ENCODE measurements at regions not wholly inside any gene's neighbourhood (a gene's known extent, or its start where the extent isn't known, plus 50 kb on each side); places are given as distances from the start of the nearest gene placed in this dataset.
"Not testable (repeated sequence)": the region's sequence is repeated elsewhere in the genome, so short reads cannot be mapped to it uniquely, and the experiment has no call there.

DNA sequence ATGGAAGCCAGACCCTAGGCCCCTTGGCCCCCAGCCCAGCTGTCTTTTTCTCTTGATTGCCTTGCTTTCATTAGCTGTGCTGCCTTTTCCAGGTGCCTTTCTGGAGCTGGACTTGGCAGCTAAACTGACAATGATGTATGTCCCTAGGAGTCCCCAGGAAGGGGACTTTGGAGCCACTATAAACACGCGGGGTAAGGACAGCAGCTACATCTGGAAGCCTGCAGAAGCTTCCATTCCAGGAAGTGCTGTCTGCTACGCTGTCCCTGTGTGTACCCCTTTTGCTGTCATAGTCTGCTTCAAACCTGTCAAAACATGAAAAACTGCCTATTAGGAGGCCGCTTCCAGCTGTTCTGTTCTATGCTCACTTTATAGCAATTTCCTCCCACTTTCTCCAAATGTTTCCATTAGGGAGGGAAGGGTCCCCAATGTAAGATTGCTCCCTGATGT is 153.3 kb upstream of the RAG2 start:
- peaks cover 19% of the 10 kb centered on the region for H3K4me1 ChIP-seq (ENCODE audit: control insufficient read depth, insufficient read depth, low read length)

DNA sequence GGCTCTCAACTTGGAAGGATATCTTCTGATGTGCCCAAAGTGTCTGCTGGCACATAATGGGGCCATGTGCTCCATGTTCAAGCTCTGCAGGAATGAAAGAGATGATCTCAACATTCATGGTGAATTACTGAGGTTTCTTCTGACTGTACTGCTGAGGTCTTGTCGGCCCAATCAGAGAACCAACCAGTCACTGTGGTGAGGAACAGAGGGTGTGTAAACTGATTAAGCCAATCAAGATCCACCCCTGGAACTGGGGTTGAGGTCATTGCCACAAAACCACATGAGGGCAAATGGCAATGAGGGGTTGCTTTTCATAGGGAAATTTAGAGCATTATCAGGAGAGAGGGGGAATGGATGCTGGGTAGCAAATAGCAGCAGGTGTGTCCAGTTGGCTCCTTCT is 152.3 kb upstream of the RAG2 start:
- Histone ChIP-seq H3K4me3 (ENCODE audit: low read length in 2 of 2) (no peak overlapping the region), H3K9me3 (ENCODE audit: control insufficient read depth in 2 of 2, low read length in 2 of 2) (no peaks in the 10 kb centered on the region)

More for the DNA sequence above, 153.3 kb upstream of the RAG2 start:
- no peak overlapping the region for H3K9ac ChIP-seq (ENCODE audit: low read length in 2 of 2)
- no peaks in the 10 kb centered on the region for H3K36me3 ChIP-seq (ENCODE audit: control insufficient read depth in 2 of 2, insufficient read depth in 2 of 2, low read length in 2 of 2)
- H3K27me3 ChIP-seq (ENCODE audit: control insufficient read depth in 1 of 2, insufficient read depth in 2 of 2, low read length in 2 of 2): no peaks in the 10 kb centered on the region
- H3K27ac ChIP-seq (ENCODE audit: low read length): no peak overlapping the region
- no peaks in the 10 kb centered on the region for H3K9me3 ChIP-seq (ENCODE audit: control insufficient read depth in 2 of 2, low read length in 2 of 2)
- no peak overlapping the region for H3K4me3 ChIP-seq (ENCODE audit: low read length in 2 of 2)

DNA sequence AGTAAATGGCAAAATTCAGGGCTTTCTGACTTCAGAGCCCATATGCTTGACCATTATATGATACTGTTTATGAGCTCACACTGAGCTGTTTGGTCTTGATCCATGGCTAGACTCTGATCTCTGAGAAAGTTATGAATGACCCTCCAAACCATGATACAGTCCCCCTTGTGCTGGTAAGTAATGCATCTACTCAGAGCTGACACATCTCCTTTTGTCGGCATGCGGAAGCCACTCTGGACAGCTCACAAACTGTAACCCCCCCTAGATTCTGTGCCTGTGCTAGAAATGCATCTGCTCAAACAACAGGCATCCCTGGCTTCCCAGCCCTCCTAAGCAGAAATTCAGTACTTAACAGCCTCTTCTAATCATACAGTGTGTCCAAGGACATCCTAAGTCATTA is 150.8 kb upstream of the RAG2 start:
- peaks cover 0 to 2% of the 10 kb centered on the region in 2 donors for H3K27me3 ChIP-seq (ENCODE audit: control insufficient read depth in 1 of 2, insufficient read depth in 2 of 2, low read length in 2 of 2)
- no peaks in the 10 kb centered on the region for H3K36me3 ChIP-seq (ENCODE audit: control insufficient read depth in 2 of 2, insufficient read depth in 2 of 2, low read length in 2 of 2)
- H3K9ac ChIP-seq (ENCODE audit: low read length in 2 of 2): no peak overlapping the region
- peaks cover 14% of the 10 kb centered on the region for H3K4me1 ChIP-seq (ENCODE audit: control insufficient read depth, insufficient read depth, low read length)
- no peak overlapping the region for H3K27ac ChIP-seq (ENCODE audit: low read length)
- H3K9me3 ChIP-seq (ENCODE audit: control insufficient read depth in 2 of 2, low read length in 2 of 2): no peaks in the 10 kb centered on the region
- no peak overlapping the region for H3K4me3 ChIP-seq (ENCODE audit: low read length in 2 of 2)

More for the DNA sequence above, 152.3 kb upstream of the RAG2 start:
- Histone ChIP-seq H3K4me1 (ENCODE audit: control insufficient read depth, insufficient read depth, low read length) (peaks cover 19% of the 10 kb centered on the region), H3K9ac (ENCODE audit: low read length in 2 of 2) (no peak overlapping the region), H3K27ac (ENCODE audit: low read length) (no peak overlapping the region), H3K27me3 (ENCODE audit: control insufficient read depth in 1 of 2, insufficient read depth in 2 of 2, low read length in 2 of 2) (no peaks in the 10 kb centered on the region), H3K36me3 (ENCODE audit: control insufficient read depth in 2 of 2, insufficient read depth in 2 of 2, low read length in 2 of 2) (no peaks in the 10 kb centered on the region)

DNA sequence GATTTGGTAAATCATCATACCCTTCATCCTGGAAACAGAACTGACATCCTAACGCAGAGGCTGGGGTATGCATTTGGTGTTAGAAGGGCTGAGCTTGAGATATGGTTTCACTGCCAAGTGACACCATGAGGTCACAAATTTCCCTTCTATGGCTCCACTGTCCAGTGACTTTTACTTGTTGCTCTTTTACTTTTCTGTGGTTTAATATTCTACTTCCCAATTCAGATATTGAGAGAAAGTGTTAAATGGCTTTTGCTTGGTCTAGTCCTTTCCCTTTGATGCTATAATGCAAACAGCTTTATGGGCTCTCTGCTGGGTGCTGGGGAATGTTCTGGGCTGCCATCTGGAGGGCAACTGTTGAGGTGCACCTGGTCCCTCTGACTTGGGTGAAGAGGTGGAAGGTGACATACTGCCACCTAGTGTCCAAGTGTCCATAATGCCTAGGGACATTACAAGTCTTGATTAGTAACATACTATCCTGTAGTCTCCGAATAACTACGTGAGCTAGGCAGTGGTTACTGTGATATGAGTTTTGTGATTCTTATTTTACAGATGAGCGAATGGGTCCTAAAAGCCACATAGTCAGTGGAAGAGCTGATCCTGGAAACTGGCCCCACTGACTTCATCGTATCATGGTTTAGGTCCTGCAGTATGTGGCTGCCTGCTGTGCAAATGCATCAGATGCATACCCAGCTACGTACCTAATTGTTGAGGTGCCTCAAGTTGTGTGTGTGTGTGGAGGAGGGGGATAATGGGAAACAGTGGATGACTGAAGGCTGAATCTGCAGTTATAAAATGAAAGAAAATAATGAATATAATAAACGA is 149.1 kb upstream of the RAG2 start:
- no peaks in the 10 kb centered on the region for H3K9me3 ChIP-seq (ENCODE audit: control insufficient read depth in 2 of 2, low read length in 2 of 2)
- peaks cover 0 to 2% of the 10 kb centered on the region in 2 donors for H3K27me3 ChIP-seq (ENCODE audit: control insufficient read depth in 1 of 2, insufficient read depth in 2 of 2, low read length in 2 of 2)
- H3K9ac ChIP-seq (ENCODE audit: low read length in 2 of 2): no peak overlapping the region
- no peak overlapping the region for H3K4me3 ChIP-seq (ENCODE audit: low read length in 2 of 2)
- peaks cover 5% of the 10 kb centered on the region for H3K4me1 ChIP-seq (ENCODE audit: control insufficient read depth, insufficient read depth, low read length)
- H3K36me3 ChIP-seq (ENCODE audit: control insufficient read depth in 2 of 2, insufficient read depth in 2 of 2, low read length in 2 of 2): no peaks in the 10 kb centered on the region
- H3K27ac ChIP-seq (ENCODE audit: low read length): no peak overlapping the region

DNA sequence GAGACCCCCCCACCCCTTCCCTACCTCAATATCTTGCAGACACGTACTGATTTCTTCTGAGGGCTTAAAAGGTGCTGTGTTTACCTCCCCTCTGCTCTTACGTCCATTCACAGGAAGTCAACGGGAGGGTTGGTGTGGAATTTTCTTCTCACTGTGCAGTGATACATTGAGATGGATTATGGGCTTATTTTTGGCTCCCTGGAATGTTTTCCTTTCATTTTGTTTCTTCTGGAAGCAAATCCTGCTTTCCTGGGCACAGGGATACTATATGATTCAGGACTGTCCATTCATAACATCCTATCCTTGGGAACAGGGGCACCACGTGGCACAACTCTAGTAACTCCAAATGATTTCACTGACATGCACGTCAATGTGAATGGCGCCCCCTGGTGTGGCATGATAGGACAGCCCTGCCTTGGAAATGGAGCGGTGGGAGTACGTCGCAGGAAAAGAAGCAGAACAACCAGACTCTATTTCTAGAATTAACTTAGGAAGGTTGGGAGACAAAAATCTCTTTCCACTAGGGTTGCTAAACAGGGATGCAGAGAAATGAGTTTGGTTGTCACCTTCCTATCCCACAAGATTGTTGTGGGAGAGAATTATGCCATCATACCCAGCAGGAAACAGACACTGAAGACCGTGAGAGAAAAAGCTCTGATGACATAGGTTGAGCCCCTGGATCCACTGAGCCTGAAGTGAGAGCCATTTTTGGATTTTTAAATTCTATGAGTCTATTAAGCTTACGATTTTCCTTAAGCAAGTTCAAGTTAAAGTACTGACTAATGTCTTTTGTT is 146.5 kb upstream of the RAG2 start:
- Histone ChIP-seq H3K4me1 (ENCODE audit: control insufficient read depth, insufficient read depth, low read length) (no peaks in the 10 kb centered on the region), H3K9me3 (ENCODE audit: control insufficient read depth in 2 of 2, low read length in 2 of 2) (no peaks in the 10 kb centered on the region), H3K4me3 (ENCODE audit: low read length in 2 of 2) (no peak overlapping the region), H3K27me3 (ENCODE audit: control insufficient read depth in 1 of 2, insufficient read depth in 2 of 2, low read length in 2 of 2) (peaks cover 0 to 2% of the 10 kb centered on the region in 2 donors), H3K27ac (ENCODE audit: low read length) (no peak overlapping the region), H3K9ac (ENCODE audit: low read length in 2 of 2) (no peak overlapping the region), H3K36me3 (ENCODE audit: control insufficient read depth in 2 of 2, insufficient read depth in 2 of 2, low read length in 2 of 2) (no peaks in the 10 kb centered on the region)

DNA sequence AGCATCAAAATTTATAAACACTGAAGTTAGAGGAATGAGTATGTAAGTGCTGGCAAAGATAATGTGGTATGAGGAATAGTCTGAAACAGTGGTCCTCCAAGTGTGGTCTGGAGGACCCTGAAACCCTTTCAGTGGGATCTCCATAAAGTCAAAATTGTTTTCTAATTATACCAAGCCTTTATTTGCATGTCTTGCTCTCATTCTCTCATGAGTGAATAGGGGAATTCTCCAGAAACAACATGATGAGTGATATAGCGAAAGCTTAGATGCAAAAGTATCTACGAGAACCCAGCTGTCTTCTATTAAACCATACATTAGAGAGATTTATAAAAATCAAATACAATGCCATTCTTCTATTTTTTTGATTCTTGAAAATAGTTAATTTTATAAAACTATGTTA is 145.0 kb upstream of the RAG2 start:
- Histone ChIP-seq H3K36me3 (ENCODE audit: control insufficient read depth in 2 of 2, insufficient read depth in 2 of 2, low read length in 2 of 2) (no peaks in the 10 kb centered on the region), H3K4me3 (ENCODE audit: low read length in 2 of 2) (no peak overlapping the region), H3K27me3 (ENCODE audit: control insufficient read depth in 1 of 2, insufficient read depth in 2 of 2, low read length in 2 of 2) (peaks cover 0 to 2% of the 10 kb centered on the region in 2 donors), H3K27ac (ENCODE audit: low read length) (no peak overlapping the region), H3K9ac (ENCODE audit: low read length in 2 of 2) (no peak overlapping the region), H3K9me3 (ENCODE audit: control insufficient read depth in 2 of 2, low read length in 2 of 2) (peaks cover 0 to under 1% of the 10 kb centered on the region in 2 donors), H3K4me1 (ENCODE audit: control insufficient read depth, insufficient read depth, low read length) (no peaks in the 10 kb centered on the region)

DNA sequence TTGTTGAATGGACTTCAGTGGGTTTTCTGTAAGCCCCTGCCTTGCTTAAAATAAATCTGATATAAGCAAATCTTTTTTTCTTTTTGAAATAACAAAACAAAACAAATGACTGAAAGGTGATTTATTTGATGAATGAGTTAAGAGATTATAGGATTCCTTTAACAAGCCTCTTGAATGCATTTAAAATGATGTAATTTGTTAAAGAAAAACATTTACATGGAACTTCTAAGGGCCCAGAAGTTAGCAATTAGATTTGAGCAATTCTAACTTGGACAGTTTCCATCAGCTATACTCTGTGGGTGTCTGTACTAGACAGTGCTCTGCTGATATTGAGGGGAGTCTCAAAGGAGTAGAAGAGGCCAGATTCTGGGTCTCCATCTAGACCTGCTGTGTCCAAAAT is 143.5 kb upstream of the RAG2 start:
- H3K36me3 ChIP-seq (ENCODE audit: control insufficient read depth in 2 of 2, insufficient read depth in 2 of 2, low read length in 2 of 2): no peaks in the 10 kb centered on the region
- no peak overlapping the region for H3K27ac ChIP-seq (ENCODE audit: low read length)
- peaks cover 0 to 2% of the 10 kb centered on the region in 2 donors for H3K27me3 ChIP-seq (ENCODE audit: control insufficient read depth in 1 of 2, insufficient read depth in 2 of 2, low read length in 2 of 2)
- peaks cover 0 to 3% of the 10 kb centered on the region in 2 donors for H3K9me3 ChIP-seq (ENCODE audit: control insufficient read depth in 2 of 2, low read length in 2 of 2)
- no peak overlapping the region for H3K4me3 ChIP-seq (ENCODE audit: low read length in 2 of 2)
- no peaks in the 10 kb centered on the region for H3K4me1 ChIP-seq (ENCODE audit: control insufficient read depth, insufficient read depth, low read length)
- H3K9ac ChIP-seq (ENCODE audit: low read length in 2 of 2): no peak overlapping the region

DNA sequence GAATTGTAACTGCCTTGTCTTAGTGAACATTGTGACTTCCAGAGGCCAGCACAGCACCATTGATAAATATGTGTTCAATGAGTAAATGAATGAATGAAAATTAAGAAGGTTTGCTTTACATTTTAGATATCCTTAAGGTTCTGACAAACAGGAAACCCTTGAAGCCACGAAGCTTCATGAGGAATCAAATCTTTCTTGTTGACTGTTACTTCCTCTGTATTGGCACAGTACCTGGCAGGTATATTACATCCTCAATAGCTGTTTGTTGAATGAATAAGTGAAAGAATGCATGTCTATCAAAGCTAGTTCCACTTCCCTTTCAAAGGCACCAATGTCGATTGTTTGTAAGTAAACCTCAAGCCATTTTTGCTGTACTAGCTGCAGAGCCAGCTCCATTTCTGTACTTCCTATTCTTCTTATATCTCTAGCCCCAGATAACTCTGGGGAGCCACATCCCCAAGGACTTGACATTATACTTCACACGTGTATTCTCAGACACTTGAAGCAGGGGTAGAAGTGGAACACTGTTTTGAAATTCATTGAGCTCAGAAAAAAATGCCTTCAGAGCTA is 140.3 kb upstream of the RAG2 start:
- Histone ChIP-seq H3K9ac (ENCODE audit: low read length in 2 of 2) (no peak overlapping the region), H3K9me3 (ENCODE audit: control insufficient read depth in 2 of 2, low read length in 2 of 2) (peaks cover 0 to 3% of the 10 kb centered on the region in 2 donors), H3K36me3 (ENCODE audit: control insufficient read depth in 2 of 2, insufficient read depth in 2 of 2, low read length in 2 of 2) (no peaks in the 10 kb centered on the region), H3K4me1 (ENCODE audit: control insufficient read depth, insufficient read depth, low read length) (no peaks in the 10 kb centered on the region), H3K27ac (ENCODE audit: low read length) (no peak overlapping the region), H3K4me3 (ENCODE audit: low read length in 2 of 2) (no peak overlapping the region), H3K27me3 (ENCODE audit: control insufficient read depth in 1 of 2, insufficient read depth in 2 of 2, low read length in 2 of 2) (no peaks in the 10 kb centered on the region)

DNA sequence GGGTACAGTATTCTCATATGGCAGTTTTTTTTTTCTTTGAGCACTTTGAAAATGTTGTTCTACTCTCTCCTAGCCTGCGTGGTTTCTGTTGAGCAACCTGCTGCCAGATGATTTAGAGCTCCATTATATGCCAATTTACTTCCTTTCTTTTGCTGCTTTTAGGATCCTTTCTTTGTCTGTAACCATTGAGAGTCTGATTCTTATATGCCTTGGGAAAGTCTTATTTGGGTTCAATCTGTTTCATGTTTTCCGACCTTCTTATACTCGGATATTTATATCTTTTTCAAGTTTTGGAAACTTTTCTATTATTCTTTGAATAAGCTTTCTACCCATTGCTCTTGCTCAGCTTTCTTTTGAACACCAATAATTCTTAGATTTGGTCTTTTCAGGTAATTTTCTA is 138.1 kb upstream of the RAG2 start:
- Histone ChIP-seq H3K27me3 (ENCODE audit: control insufficient read depth in 1 of 2, insufficient read depth in 2 of 2, low read length in 2 of 2) (no peaks in the 10 kb centered on the region), H3K4me3 (ENCODE audit: low read length in 2 of 2) (no peak overlapping the region), H3K9ac (ENCODE audit: low read length in 2 of 2) (no peak overlapping the region), H3K36me3 (ENCODE audit: control insufficient read depth in 2 of 2, insufficient read depth in 2 of 2, low read length in 2 of 2) (no peaks in the 10 kb centered on the region), H3K27ac (ENCODE audit: low read length) (no peak overlapping the region), H3K9me3 (ENCODE audit: control insufficient read depth in 2 of 2, low read length in 2 of 2) (peaks cover 0 to 3% of the 10 kb centered on the region in 2 donors), H3K4me1 (ENCODE audit: control insufficient read depth, insufficient read depth, low read length) (no peaks in the 10 kb centered on the region)

DNA sequence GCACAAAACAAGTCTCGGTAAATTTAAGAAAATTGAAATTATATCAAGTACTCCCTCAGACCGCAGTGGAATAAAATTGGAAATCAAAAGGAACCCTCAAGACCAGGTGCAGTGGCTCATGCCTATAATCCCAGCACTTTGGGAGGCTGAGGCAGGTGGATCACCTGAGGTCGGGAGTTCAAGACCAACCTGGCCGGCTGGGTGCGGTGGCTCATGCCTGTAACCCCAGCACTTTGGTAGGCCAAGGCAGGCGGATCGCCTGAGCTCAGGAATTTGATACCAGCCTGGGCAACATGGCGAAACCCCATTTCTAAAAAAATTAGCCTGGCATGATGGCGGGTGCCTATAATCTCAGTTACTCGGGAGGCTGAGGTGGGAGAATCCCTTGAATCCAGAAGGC is 135.7 kb upstream of the RAG2 start:
- H3K4me1 ChIP-seq (ENCODE audit: control insufficient read depth, insufficient read depth, low read length); H3K36me3 ChIP-seq (ENCODE audit: control insufficient read depth in 2 of 2, insufficient read depth in 2 of 2, low read length in 2 of 2); H3K4me3 ChIP-seq (ENCODE audit: low read length in 2 of 2); H3K27me3 ChIP-seq (ENCODE audit: control insufficient read depth in 1 of 2, insufficient read depth in 2 of 2, low read length in 2 of 2); H3K9ac ChIP-seq (ENCODE audit: low read length in 2 of 2); H3K9me3 ChIP-seq (ENCODE audit: control insufficient read depth in 2 of 2, low read length in 2 of 2); H3K27ac ChIP-seq (ENCODE audit: low read length): not testable (repeated sequence)
